GM23338 (cell line): ENCODE measurements at regions not wholly inside any gene's neighbourhood (a gene's known extent, or its start where the extent isn't known, plus 50 kb on each side); places are given as distances from the start of the nearest gene placed in this dataset.

ENCODE experiments used
- CTCF ChIP-seq, 2 experiments: fragments of 200-600 bp in 1 of 2; sonication (generic) in 1 of 2; conservative IDR thresholded peaks; 2 replicates each; pipeline versions ENCODE4 v1.5.1 to v1.6.1; 2016 to 2017; ENCODE audit warnings: antibody characterized with exemption in 2 of 2, low read depth in 2 of 2, mild to moderate bottlenecking in 2 of 2, moderate library complexity in 1 of 2
- EZH2 ChIP-seq: fragments of 200-600 bp; sonication (generic); IDR thresholded peaks from one replicate; pipeline ENCODE4 v1.8.0; 2017; ENCODE audit warnings: antibody characterized with exemption, mild to moderate bottlenecking, low read depth; ENCODE audit not compliant: unreplicated experiment
- EZH2phosphoT487 ChIP-seq: fragments of 200-600 bp; sonication (generic); IDR thresholded peaks from one replicate; pipeline ENCODE4 v1.8.1; 2018; ENCODE audit warnings: antibody characterized with exemption; ENCODE audit not compliant: unreplicated experiment
- POLR2AphosphoS5 ChIP-seq: IDR thresholded peaks from 2 replicates; pipeline ENCODE4 v1.6.1; 2016; ENCODE audit warnings: antibody characterized with exemption, low read depth

GRCh38 chr2:240328526-240328925, 106.9 kb upstream of the GPC1 start:
- no peak for TF ChIP-seq EZH2phosphoT487
- TF ChIP-seq CTCF (conservative IDR thresholded peaks at IDR 0.05; ENCODE audit: low read depth in 2 of 2), result no peak
- no peak for TF ChIP-seq EZH2
- TF ChIP-seq POLR2AphosphoS5, result no peak
